H1 (cell line): ENCODE measurements at regions not wholly inside any gene's neighbourhood (a gene's known extent, or its start where the extent isn't known, plus 50 kb on each side); places are given as distances from the start of the nearest gene placed in this dataset.

Experiments used
- CTCF ChIA-PET: fragments of 300-600 bp; sonication (Branson Sonifier 250); formaldehyde crosslinking; loops from one replicate; lab custom pipeline; 2021; ENCODE audit not compliant: partially characterized antibody; lab: Charles Lee
- POLR2A ChIA-PET: fragments of 300-600 bp; sonication (Branson Sonifier 250); formaldehyde crosslinking; loops from one replicate; lab custom pipeline; 2021; ENCODE audit warnings: inconsistent platforms; ENCODE audit not compliant: partially characterized antibody; lab: Charles Lee
- DNase-seq, 2 experiments: peaks; one replicate each; pipeline versions ENCODE4 v3.0.0 to v3.0.0-alpha.2; 2010 to 2022; ENCODE audit warnings: low spot score in 2 of 2, low read depth in 1 of 2, mixed read lengths in 1 of 2
- FAIRE-seq: peaks from 2 replicates; lab custom pipeline; 2011; peaks lifted over from hg19 to GRCh38; lab: Jason Lieb, UNC
- H2AFZ ChIP-seq: 2 replicates; pipeline ENCODE4 v1.8.1; 2012; ENCODE audit warnings: low read length, inconsistent platforms
- H2AK5ac ChIP-seq: 2 replicates; pipeline ENCODE4 v1.6.1; 2013; ENCODE audit warnings: low read depth, low read length
- H2BK120ac ChIP-seq: replicated peaks from 2 replicates; pipeline ENCODE3; 2013; ENCODE audit warnings: low read depth, low read length, inconsistent platforms
- H2BK12ac ChIP-seq: 2 replicates; pipeline ENCODE4 v1.6.1; 2013; ENCODE audit warnings: low read depth, low read length
- H2BK15ac ChIP-seq: 2 replicates; pipeline ENCODE4 v1.6.1; 2013; ENCODE audit warnings: low read length
- H2BK20ac ChIP-seq: 2 replicates; pipeline ENCODE4 v1.6.1; 2013; ENCODE audit warnings: low read length
- H2BK5ac ChIP-seq: 2 replicates; pipeline ENCODE4 v1.6.1; 2013; ENCODE audit warnings: low read depth, low read length
- H3K14ac ChIP-seq: 2 replicates; pipeline ENCODE4 v1.6.1; 2013; ENCODE audit warnings: inconsistent platforms; ENCODE audit not compliant: insufficient read length
- H3K18ac ChIP-seq: 2 replicates; pipeline ENCODE4 v1.6.1; 2013; ENCODE audit warnings: low read length; ENCODE audit errors: extremely low read depth
- H3K23ac ChIP-seq: 2 replicates; pipeline ENCODE4 v1.6.1; 2013; ENCODE audit warnings: inconsistent platforms; ENCODE audit not compliant: insufficient read length
- H3K23me2 ChIP-seq: 2 replicates; pipeline ENCODE4 v1.6.1; 2013; ENCODE audit warnings: low read depth, low read length
- H3K27ac ChIP-seq: 2 replicates; pipeline ENCODE4 v1.6.1; 2011; ENCODE audit warnings: low read depth, low read length, inconsistent platforms
- H3K27me3 ChIP-seq, 4 experiments: replicated peaks in 1 of 4; 1 replicate in 1 of 4; 2 replicates in 3 of 4; pipeline versions ENCODE4 v1.6.1 to v1.8.1; 2011 to 2013; ENCODE audit warnings: low read length in 3 of 4, mild to moderate bottlenecking in 3 of 4, inconsistent platforms in 2 of 4, mixed read lengths in 2 of 4, moderate library complexity in 1 of 4; ENCODE audit not compliant: control insufficient read depth in 3 of 4, insufficient read depth in 3 of 4; ENCODE audit errors: extremely low read depth in 1 of 4
- H3K36me3 ChIP-seq, 4 experiments: 2 replicates each; pipeline versions ENCODE4 v1.6.1 to v1.8.1; 2011 to 2013; ENCODE audit warnings: mild to moderate bottlenecking in 4 of 4, low read length in 3 of 4, moderate library complexity in 2 of 4, control low read depth in 1 of 4, inconsistent platforms in 1 of 4; ENCODE audit not compliant: insufficient read depth in 4 of 4, control insufficient read depth in 2 of 4
- H3K4ac ChIP-seq: replicated peaks from 2 replicates; pipeline ENCODE3; 2013; ENCODE audit warnings: low read length, low read depth, mixed read lengths, inconsistent platforms; ENCODE audit not compliant: insufficient read length
- H3K4me1 ChIP-seq, 4 experiments: replicated peaks in 1 of 4; 1 replicate in 1 of 4; 2 replicates in 3 of 4; pipeline versions ENCODE4 v1.6.1 to v1.8.1; 2011 to 2013; ENCODE audit warnings: low read length in 3 of 4, inconsistent platforms in 2 of 4, mixed read lengths in 1 of 4; ENCODE audit not compliant: insufficient read depth in 4 of 4, control insufficient read depth in 3 of 4
- H3K4me2 ChIP-seq, 2 experiments: 2 replicates each; pipeline versions ENCODE4 v1.6.1 to v1.8.1; 2011 to 2013; ENCODE audit warnings: low read depth in 2 of 2, low read length in 2 of 2, control low read depth in 1 of 2, inconsistent platforms in 1 of 2, mild to moderate bottlenecking in 1 of 2; ENCODE audit not compliant: insufficient read depth in 1 of 2
- H3K4me3 ChIP-seq, 4 experiments: fragments of 200-600, 300-600 bp in 1 of 4; sonication (generic), shearing (Covaris generic), sonication (Bioruptor Twin) in 1 of 4; 2 replicates each; pipeline versions ENCODE4 v1.5.1 to v1.8.1; 2011 to 2016; ENCODE audit warnings: low read length in 4 of 4, low read depth in 3 of 4, control low read depth in 2 of 4, inconsistent platforms in 2 of 4, mild to moderate bottlenecking in 2 of 4, mixed read lengths in 1 of 4, moderate library complexity in 1 of 4; ENCODE audit not compliant: insufficient read depth in 2 of 4; ENCODE audit errors: extremely low read depth in 1 of 4
- H3K56ac ChIP-seq: replicated peaks from 2 replicates; pipeline ENCODE3; 2013; ENCODE audit warnings: low read depth, mild to moderate bottlenecking, mixed read lengths, low read length, inconsistent platforms; ENCODE audit not compliant: insufficient read length
- H3K79me1 ChIP-seq: 2 replicates; pipeline ENCODE4 v1.6.1; 2013; ENCODE audit warnings: low read depth, low read length, control low read depth
- H3K79me2 ChIP-seq, 2 experiments: 2 replicates each; pipeline versions ENCODE4 v1.6.1 to v1.8.1; 2012 to 2013; ENCODE audit warnings: low read length in 2 of 2, mild to moderate bottlenecking in 2 of 2, inconsistent platforms in 1 of 2; ENCODE audit not compliant: insufficient read depth in 2 of 2, control insufficient read depth in 1 of 2
- H3K9ac ChIP-seq, 4 experiments: replicated peaks in 1 of 4; 1 replicate in 1 of 4; 2 replicates in 3 of 4; pipeline versions ENCODE4 v1.6.1 to v1.8.1; 2011 to 2013; ENCODE audit warnings: low read depth in 3 of 4, low read length in 3 of 4, control low read depth in 2 of 4, mild to moderate bottlenecking in 2 of 4, moderate library complexity in 2 of 4, inconsistent platforms in 1 of 4; ENCODE audit errors: extremely low read depth in 1 of 4
- H3K9me3 ChIP-seq, 2 experiments: 2 replicates each; pipeline versions ENCODE4 v1.6.1 to v1.8.1; 2012 to 2013; ENCODE audit warnings: mild to moderate bottlenecking in 2 of 2, moderate library complexity in 2 of 2, control low read depth in 1 of 2, inconsistent platforms in 1 of 2, low read depth in 1 of 2, low read length in 1 of 2, mixed read lengths in 1 of 2; ENCODE audit not compliant: insufficient read depth in 2 of 2
- H4K20me1 ChIP-seq, 2 experiments: replicated peaks in 1 of 2; 2 replicates each; pipeline versions ENCODE3 to v1.8.1; 2011 to 2013; ENCODE audit warnings: inconsistent platforms in 2 of 2, low read length in 2 of 2, mild to moderate bottlenecking in 1 of 2; ENCODE audit not compliant: insufficient read depth in 2 of 2, control insufficient read depth in 1 of 2
- H4K5ac ChIP-seq: 2 replicates; pipeline ENCODE4 v1.6.1; 2013; ENCODE audit warnings: low read length, low read depth, mixed read lengths, inconsistent platforms; ENCODE audit not compliant: insufficient read length
- H4K8ac ChIP-seq: 2 replicates; pipeline ENCODE4 v1.8.0; 2013; ENCODE audit warnings: mild to moderate bottlenecking, moderate library complexity, low read length, inconsistent platforms; ENCODE audit not compliant: insufficient read depth; ENCODE audit errors: extremely low read depth
- H4K91ac ChIP-seq: replicated peaks from 2 replicates; pipeline ENCODE3; 2013; ENCODE audit warnings: low read length, mixed read lengths, inconsistent platforms; ENCODE audit not compliant: insufficient read length
- BACH1 ChIP-seq: IDR thresholded peaks from 2 replicates; pipeline ENCODE4 v1.6.1; 2012; ENCODE audit warnings: low read length, improper control_type of control experiment
- GABPA ChIP-seq: IDR thresholded peaks from 2 replicates; pipeline ENCODE4 v1.6.1; 2011; ENCODE audit warnings: mild to moderate bottlenecking, low read length, moderate library complexity, borderline replicate concordance; ENCODE audit not compliant: insufficient read depth
- RAD21 ChIP-seq, 2 experiments: IDR thresholded peaks in 1 of 2; conservative IDR thresholded peaks in 1 of 2; 2 replicates each; pipeline ENCODE4 v1.6.1; 2011; ENCODE audit warnings: low read depth in 2 of 2, low read length in 2 of 2, improper control_type of control experiment in 1 of 2, inconsistent platforms in 1 of 2, mild to moderate bottlenecking in 1 of 2, moderate library complexity in 1 of 2
- SAP30 ChIP-seq: fragments of 300-600 bp; sonication (generic); IDR thresholded peaks from 2 replicates; pipeline ENCODE4 v1.7.1; 2012; ENCODE audit warnings: low read length, moderate library complexity, mild to moderate bottlenecking, inconsistent platforms; ENCODE audit not compliant: insufficient read depth, insufficient replicate concordance
- ZNF274 ChIP-seq: IDR thresholded peaks from 2 replicates; pipeline ENCODE4 v1.7.0; 2012; ENCODE audit warnings: low read length, borderline replicate concordance; ENCODE audit errors: extremely low read depth
- WGBS, 2 experiments: shearing (Covaris generic) in 1 of 2; methylation state at CpG; one replicate each; pipeline versions ENCODE4 v1.1.6 to v1.1.7; 2013 to 2015; ENCODE audit warnings: low lambda C conversion rate in 2 of 2, mixed read lengths in 2 of 2, inconsistent platforms in 1 of 2, low coverage in 1 of 2, missing lambda C conversion rate in 1 of 2; ENCODE audit not compliant: insufficient replicate concordance in 2 of 2, insufficient coverage in 1 of 2, insufficient read length in 1 of 2; ENCODE audit errors: extremely low coverage in 1 of 2, missing lambda C conversion rate in 1 of 2; 5-methylcytosine and 5-hydroxymethylcytosine counted together

DNA sequence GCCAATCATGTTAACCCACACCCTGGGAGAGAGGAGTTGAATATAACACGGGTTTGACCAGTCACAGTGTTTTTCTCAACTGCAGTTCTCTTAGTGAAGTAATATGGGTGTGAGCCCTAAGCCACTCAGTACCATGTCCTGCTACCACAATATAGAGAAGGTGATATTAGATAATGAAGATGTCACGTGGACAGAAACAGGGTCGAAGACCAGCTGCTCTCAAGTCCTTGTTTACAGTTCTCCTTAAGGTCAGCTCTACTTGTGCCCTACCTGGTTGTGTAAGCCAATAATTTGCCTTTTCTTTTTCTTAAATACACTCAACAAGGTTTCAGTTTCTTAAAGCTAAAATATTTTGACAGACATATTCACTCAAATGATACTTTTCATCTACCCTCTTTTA lies 128.3 kb upstream of the POT1 start:
- TF ChIP-seq ZNF274 (no peak), GABPA (no peak), BACH1 (no peak), RAD21 (IDR thresholded peaks at IDR 0.05 in 1 of 2, conservative IDR thresholded peaks at IDR 0.05 in 1 of 2; ENCODE audit: low read depth in 2 of 2, low read length in 2 of 2) (no peak), SAP30 (no peak)
- TF ChIP-seq, all 59 proteins: peak for 0
- no peak overlapping the region for H3K18ac ChIP-seq
- no peak overlapping the region for H2BK15ac ChIP-seq
- H2AK5ac ChIP-seq, result no peak overlapping the region
- ChIA-PET CTCF (interaction anchor here (0.6 to 0.9 kb wide), 2 partner anchors 25 to 974 kb away, joined by 3 read pairs; no protein-coding TSS in a partner anchor), POLR2A (no interaction called here)
- H3K23ac ChIP-seq, result no peak overlapping the region
- DNase-seq, result no peak
- no peak for FAIRE-seq
- H3K56ac ChIP-seq, result no peak overlapping the region
- H3K4me1 ChIP-seq, result no peaks in the 10 kb centered on the region
- no peaks in the 10 kb centered on the region for H4K20me1 ChIP-seq
- H4K5ac ChIP-seq, result no peak overlapping the region
- H3K79me2 ChIP-seq, result no peaks in the 10 kb centered on the region
- no peaks in the 10 kb centered on the region for H3K27me3 ChIP-seq
- H4K8ac ChIP-seq, result no peak overlapping the region
- H3K4me2 ChIP-seq, result no peak overlapping the region
- H2BK20ac ChIP-seq, result no peak overlapping the region
- no peak overlapping the region for H4K91ac ChIP-seq
- WGBS, 2 experiments, result 88% methylated on average over 3 of the region's 3 CpGs; no CpG with 5 or more reads in 1 of the 2 experiments
- H3K23me2 ChIP-seq, result no peaks in the 10 kb centered on the region
- peak overlapping the region; percentile 3 for H2AFZ ChIP-seq
- no peaks in the 10 kb centered on the region for H3K36me3 ChIP-seq
- H3K4ac ChIP-seq, result no peak overlapping the region
- no peak overlapping the region for H3K14ac ChIP-seq
- no peak overlapping the region for H3K4me3 ChIP-seq
- H3K9ac ChIP-seq, result no peak overlapping the region
- no peak overlapping the region for H2BK5ac ChIP-seq
- no peak overlapping the region for H2BK120ac ChIP-seq
- no peaks in the 10 kb centered on the region for H3K79me1 ChIP-seq
- H2BK12ac ChIP-seq, result no peak overlapping the region
- no peak overlapping the region for H3K27ac ChIP-seq
- no peaks in the 10 kb centered on the region for H3K9me3 ChIP-seq
